ENCODE measurements at regions not wholly inside any gene's neighbourhood (a gene's known extent, or its start where the extent isn't known, plus 50 kb on each side); places are given as distances from the start of the nearest gene placed in this dataset.

- TF ChIP-seq, protein P1, sequence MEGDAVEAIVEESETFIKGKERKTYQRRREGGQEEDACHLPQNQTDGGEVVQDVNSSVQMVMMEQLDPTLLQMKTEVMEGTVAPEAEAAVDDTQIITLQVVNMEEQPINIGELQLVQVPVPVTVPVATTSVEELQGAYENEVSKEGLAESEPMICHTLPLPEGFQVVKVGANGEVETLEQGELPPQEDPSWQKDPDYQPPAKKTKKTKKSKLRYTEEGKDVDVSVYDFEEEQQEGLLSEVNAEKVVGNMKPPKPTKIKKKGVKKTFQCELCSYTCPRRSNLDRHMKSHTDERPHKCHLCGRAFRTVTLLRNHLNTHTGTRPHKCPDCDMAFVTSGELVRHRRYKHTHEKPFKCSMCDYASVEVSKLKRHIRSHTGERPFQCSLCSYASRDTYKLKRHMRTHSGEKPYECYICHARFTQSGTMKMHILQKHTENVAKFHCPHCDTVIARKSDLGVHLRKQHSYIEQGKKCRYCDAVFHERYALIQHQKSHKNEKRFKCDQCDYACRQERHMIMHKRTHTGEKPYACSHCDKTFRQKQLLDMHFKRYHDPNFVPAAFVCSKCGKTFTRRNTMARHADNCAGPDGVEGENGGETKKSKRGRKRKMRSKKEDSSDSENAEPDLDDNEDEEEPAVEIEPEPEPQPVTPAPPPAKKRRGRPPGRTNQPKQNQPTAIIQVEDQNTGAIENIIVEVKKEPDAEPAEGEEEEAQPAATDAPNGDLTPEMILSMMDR (IDR thresholded peaks at IDR 0.05) = no peak
- TF ChIP-seq POLR2A (IDR thresholded peaks at IDR 0.05) = no peak
Observed at GRCh38 chr13:76600081-76600480, 286.1 kb downstream of the KCTD12 start.

All from body of pancreas (tissue), 4 donors.